Transverse colon (tissue), 4 donors: ENCODE measurements at regions not wholly inside any gene's neighbourhood (a gene's known extent, or its start where the extent isn't known, plus 50 kb on each side); places are given as distances from the start of the nearest gene placed in this dataset.

Experiments
- DNase-seq: peaks from one replicate; pipeline ENCODE4 v3.0.0-alpha.2; 2019
- H3K27ac ChIP-seq, 4 donors: fragments of 200-600 bp; sonication (generic); 2 replicates each; pipeline ENCODE4 v1.5.1; 2016 to 2018; ENCODE audit warnings: inconsistent platforms in 4 of 4
- H3K27me3 ChIP-seq: fragments of 200-600 bp; sonication (generic); 2 replicates; pipeline ENCODE4 v1.5.1; 2017; ENCODE audit warnings: inconsistent platforms
- H3K36me3 ChIP-seq, 4 donors: fragments of 200-600 bp; sonication (generic); 2 replicates each; pipeline ENCODE4 v1.5.1; 2017 to 2019; ENCODE audit warnings: inconsistent platforms in 4 of 4
- H3K4me1 ChIP-seq, 4 donors: fragments of 200-600 bp; sonication (generic); 2 replicates each; pipeline ENCODE4 v1.5.1; 2017 to 2020; ENCODE audit warnings: inconsistent platforms in 4 of 4
- H3K4me3 ChIP-seq, 4 donors: fragments of 200-600 bp; sonication (generic); 1 replicate in 1 of 4; 2 replicates in 3 of 4; pipeline versions ENCODE4 v1.5.1 to v1.6.1; 2017 to 2019; ENCODE audit warnings: inconsistent platforms in 4 of 4
- H3K9me3 ChIP-seq, 2 donors: fragments of 200-600 bp; sonication (generic); 2 replicates each; pipeline ENCODE4 v1.5.1; 2017 to 2019; ENCODE audit warnings: inconsistent platforms in 2 of 2
- CTCF ChIP-seq, 5 experiments: fragments of 200-600 bp in 3 of 5; fragments of 450-650 bp in 2 of 5; sonication (generic) in 3 of 5; IDR thresholded peaks; 1 replicate in 2 of 5; 2 replicates in 3 of 5; pipeline ENCODE4 v1.5.1; 2016 to 2017; ENCODE audit warnings: antibody characterized with exemption in 5 of 5, inconsistent platforms in 3 of 5, mild to moderate bottlenecking in 2 of 5, moderate library complexity in 1 of 5
- EP300 ChIP-seq: sonication (generic); formaldehyde crosslinking; IDR thresholded peaks from one replicate; pipeline ENCODE4 v1.6.1; 2017; ENCODE audit warnings: antibody characterized with exemption, low read depth
- POLR2A ChIP-seq: fragments of 450-650 bp; IDR thresholded peaks from one replicate; pipeline ENCODE4 v1.6.1; 2016; ENCODE audit warnings: antibody characterized with exemption, mild to moderate bottlenecking, moderate library complexity
- POLR2AphosphoS5 ChIP-seq, 3 donors: sonication (generic); formaldehyde crosslinking; IDR thresholded peaks; one replicate each; pipeline ENCODE4 v1.6.1; 2016; ENCODE audit warnings: antibody characterized with exemption in 3 of 3
- WGBS, 2 donors: methylation state at CpG; one replicate each; pipeline ENCODE4 v1.1.5; 2018; ENCODE audit warnings: low coverage in 1 of 2; 5-methylcytosine and 5-hydroxymethylcytosine counted together
- in situ Hi-C, 4 donors: fragments of 200-750 bp; cut with MboI; loops; one replicate each; pipeline versions ENCODE4 v1.15.0 to v1.15.1; 2017; ENCODE audit warnings: low sequenced_read_pairs in 3 of 4, low pct_ligation_motif_present in 1 of 4, low pct_unique_long_range_greater_than_20kb in 1 of 4
- intact Hi-C: fragments of 100-400 bp; cut with DNase I; formaldehyde crosslinking; loops from one replicate; pipeline ENCODE4 v1.15.1; 2023; ENCODE audit warnings: low total_unique reads

GRCh38 chr1:98073823-98074222 is 153.0 kb upstream of the DPYD start:
- DNase-seq, result no peak
- in situ Hi-C loops (loop anchor here in 1 of 4 donors (25.0 kb wide), 1 partner anchor 1112 kb away; no protein-coding TSS in a partner anchor), intact Hi-C loops (no loop called here)
- H3K4me1 ChIP-seq, result no peaks in the 10 kb centered on the region
- H3K36me3 ChIP-seq, result no peaks in the 10 kb centered on the region
- WGBS, 2 donors, result 89 to 94% methylated on average over 3 of the region's 3 CpGs
- H3K4me3 ChIP-seq, result no peak overlapping the region
- no peaks in the 10 kb centered on the region for H3K27me3 ChIP-seq
- H3K9me3 ChIP-seq, result no peaks in the 10 kb centered on the region
- no peak overlapping the region for H3K27ac ChIP-seq
- TF ChIP-seq POLR2A (no peak), POLR2AphosphoS5 (IDR thresholded peaks at IDR 0.05) (no peak), CTCF (IDR thresholded peaks at IDR 0.05) (no peak), EP300 (no peak)

DNA sequence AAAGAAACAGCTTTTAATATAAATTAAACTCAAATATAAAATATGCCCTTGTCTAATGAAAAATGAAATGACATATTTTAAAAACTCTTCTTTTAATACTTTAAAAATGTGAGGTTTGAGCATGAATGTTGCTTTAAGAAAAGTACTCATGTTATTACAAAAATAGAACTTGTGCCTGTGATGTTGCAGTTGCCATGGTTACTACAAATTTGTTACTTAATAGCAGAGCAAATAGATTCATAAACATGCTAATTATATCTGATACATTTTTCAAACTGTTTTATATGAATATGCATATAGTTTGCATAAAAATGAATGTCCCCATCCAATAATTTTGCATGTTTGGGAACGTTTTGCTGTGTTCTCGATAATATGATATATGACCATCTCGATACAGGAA is 152.3 kb upstream of the DPYD start:
- TF ChIP-seq CTCF (IDR thresholded peaks at IDR 0.05) (no peak), POLR2AphosphoS5 (IDR thresholded peaks at IDR 0.05) (no peak), POLR2A (no peak), EP300 (no peak)
- Histone ChIP-seq H3K4me3 (no peak overlapping the region), H3K36me3 (no peaks in the 10 kb centered on the region), H3K9me3 (no peaks in the 10 kb centered on the region), H3K27ac (no peak overlapping the region), H3K4me1 (no peaks in the 10 kb centered on the region), H3K27me3 (no peaks in the 10 kb centered on the region)
- in situ Hi-C loops (loop anchor here in 1 of 4 donors (25.0 kb wide), 1 partner anchor 1111 kb away; no protein-coding TSS in a partner anchor), intact Hi-C loops (no loop called here)
- 81 to 84% methylated on average over 3 of the region's 3 CpGs for WGBS, 2 donors
- DNase-seq, result no peak

GRCh38 chr1:98072047-98072446 is 151.2 kb upstream of the DPYD start:
- no peak for DNase-seq
- no peaks in the 10 kb centered on the region for H3K36me3 ChIP-seq
- no peaks in the 10 kb centered on the region for H3K9me3 ChIP-seq
- no peaks in the 10 kb centered on the region for H3K27me3 ChIP-seq
- H3K4me1 ChIP-seq, result no peaks in the 10 kb centered on the region
- 37 to 48% methylated on average over 2 of the region's 2 CpGs for WGBS, 2 donors
- in situ Hi-C loops, result loop anchor here in 1 of 4 donors (25.0 kb wide), 1 partner anchor 1110 kb away; no protein-coding TSS in a partner anchor
- no peak overlapping the region for H3K4me3 ChIP-seq
- no peak overlapping the region for H3K27ac ChIP-seq
- TF ChIP-seq POLR2A (no peak), POLR2AphosphoS5 (IDR thresholded peaks at IDR 0.05) (no peak), EP300 (no peak), CTCF (IDR thresholded peaks at IDR 0.05) (no peak)
- intact Hi-C loops, result no loop called here

DNA sequence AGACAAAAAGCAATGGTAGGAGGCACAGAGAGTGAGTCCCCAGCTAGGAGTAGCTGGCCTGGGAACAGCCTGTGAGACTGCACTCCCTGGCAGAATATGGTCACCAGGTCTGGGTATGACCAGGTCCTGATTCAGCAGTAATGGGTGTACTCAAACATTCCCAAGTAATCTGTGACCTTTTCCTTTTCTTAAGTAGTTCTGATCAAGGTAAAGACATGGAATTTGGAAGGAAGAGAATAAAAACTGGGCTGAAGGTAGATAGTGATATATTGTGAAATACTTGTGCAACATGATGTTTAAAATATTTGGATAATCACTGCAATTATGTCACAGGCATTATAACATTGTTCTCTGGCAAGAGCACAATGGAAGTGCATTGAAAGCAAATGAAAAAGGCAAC is 147.2 kb upstream of the DPYD start:
- Histone ChIP-seq H3K27me3 (no peaks in the 10 kb centered on the region), H3K9me3 (no peaks in the 10 kb centered on the region), H3K27ac (no peak overlapping the region), H3K4me1 (no peaks in the 10 kb centered on the region), H3K36me3 (no peaks in the 10 kb centered on the region), H3K4me3 (no peak overlapping the region)
- intact Hi-C loops (no loop called here), in situ Hi-C loops (loop anchor here in 1 of 4 donors (25.0 kb wide), 1 partner anchor 1106 kb away; no protein-coding TSS in a partner anchor)
- no peak for DNase-seq
- no peak for TF ChIP-seq EP300
- TF ChIP-seq POLR2A, result no peak
- TF ChIP-seq POLR2AphosphoS5 (IDR thresholded peaks at IDR 0.05), result no peak
- no peak for TF ChIP-seq CTCF (IDR thresholded peaks at IDR 0.05)
